Tibial nerve (tissue), 4 donors: ENCODE measurements at regions not wholly inside any gene's neighbourhood (a gene's known extent, or its start where the extent isn't known, plus 50 kb on each side); places are given as distances from the start of the nearest gene placed in this dataset.

Source experiments
- DNase-seq, 2 donors: peaks; one replicate each; pipeline ENCODE4 v3.0.0-alpha.2; 2019; ENCODE audit warnings: low spot score in 2 of 2
- H3K27ac ChIP-seq, 4 donors: fragments of 200-600 bp; sonication (generic) in 3 of 4; one replicate each; pipeline ENCODE4 v1.5.1; 2017 to 2019; ENCODE audit warnings: mild to moderate bottlenecking in 1 of 4
- H3K27me3 ChIP-seq, 2 donors: fragments of 200-600 bp; sonication (generic) in 1 of 2; one replicate each; pipeline versions ENCODE4 v1.5.1 to v1.6.0; 2017 to 2019
- H3K36me3 ChIP-seq, 3 donors: fragments of 200-600 bp; sonication (generic); one replicate each; pipeline ENCODE4 v1.5.1; 2018 to 2019
- H3K4me1 ChIP-seq, 4 donors: fragments of 200-600 bp; sonication (generic) in 3 of 4; one replicate each; pipeline ENCODE4 v1.5.1; 2017 to 2019
- H3K4me3 ChIP-seq, 4 donors: fragments of 200-600 bp; sonication (generic) in 3 of 4; one replicate each; pipeline ENCODE4 v1.5.1; 2017 to 2019; ENCODE audit warnings: mild to moderate bottlenecking in 1 of 4, moderate library complexity in 1 of 4
- H3K9me3 ChIP-seq, 4 donors: fragments of 200-600 bp; sonication (generic) in 3 of 4; one replicate each; pipeline ENCODE4 v1.5.1; 2017 to 2019
- CTCF ChIP-seq, 5 experiments: fragments of 200-600 bp in 3 of 5; fragments of 450-650 bp in 2 of 5; sonication (generic) in 3 of 5; IDR thresholded peaks; one replicate each; pipeline ENCODE4 v1.5.1; 2016 to 2019; ENCODE audit warnings: antibody characterized with exemption in 5 of 5, mild to moderate bottlenecking in 3 of 5, moderate library complexity in 2 of 5
- EP300 ChIP-seq, 2 donors: sonication (generic); formaldehyde crosslinking; IDR thresholded peaks; one replicate each; pipeline ENCODE4 v1.6.1; 2017; ENCODE audit warnings: antibody characterized with exemption in 2 of 2, mild to moderate bottlenecking in 1 of 2
- POLR2A ChIP-seq, 2 donors: fragments of 450-650 bp; IDR thresholded peaks; one replicate each; pipeline ENCODE4 v1.6.1; 2017; ENCODE audit warnings: antibody characterized with exemption in 2 of 2, mild to moderate bottlenecking in 2 of 2, moderate library complexity in 2 of 2
- WGBS, 2 donors: methylation state at CpG; one replicate each; pipeline ENCODE4 v1.1.5; 2018; 5-methylcytosine and 5-hydroxymethylcytosine counted together

- no peak overlapping the region for H3K4me3 ChIP-seq
- no peak for DNase-seq
- H3K9me3 ChIP-seq: peaks cover 0 to 3% (median 0%) of the 10 kb centered on the region in 4 donors
- TF ChIP-seq POLR2A (IDR thresholded peaks at IDR 0.05): no peak
- no peak for TF ChIP-seq EP300 (IDR thresholded peaks at IDR 0.05)
- no peak for TF ChIP-seq CTCF (IDR thresholded peaks at IDR 0.05)
- no peaks in the 10 kb centered on the region for H3K27me3 ChIP-seq
- no peaks in the 10 kb centered on the region for H3K4me1 ChIP-seq
- 82 to 92% methylated on average over 4 of the region's 4 CpGs for WGBS, 2 donors
- H3K27ac ChIP-seq: no peak overlapping the region
- no peaks in the 10 kb centered on the region for H3K36me3 ChIP-seq
Measured at GRCh38 chr18:54100920-54101470, 123.5 kb downstream of the MBD2 start.

DNA sequence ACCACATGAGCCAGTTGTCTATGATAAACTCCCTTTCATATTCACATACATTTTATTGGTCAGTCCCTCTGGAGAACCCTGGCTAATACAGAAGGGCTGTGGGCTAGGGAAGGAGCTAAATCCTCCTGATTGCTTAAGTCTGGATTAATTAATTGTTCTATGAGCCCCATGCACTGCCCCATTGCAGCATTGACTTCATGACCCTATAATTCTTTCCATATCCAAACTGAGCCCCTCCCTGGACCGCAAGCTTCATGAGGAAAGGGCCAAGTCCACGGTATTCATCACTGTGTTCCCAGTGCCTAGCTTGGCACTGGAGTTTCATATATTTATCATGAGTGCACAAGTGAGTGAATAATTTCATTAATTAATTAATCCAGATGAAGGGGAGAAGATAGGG lies 124.0 kb downstream of the MBD2 start:
- peaks cover 0 to 3% (median 0%) of the 10 kb centered on the region in 4 donors for H3K9me3 ChIP-seq
- no peaks in the 10 kb centered on the region for H3K36me3 ChIP-seq
- DNase-seq: no peak
- no peak overlapping the region for H3K4me3 ChIP-seq
- TF ChIP-seq CTCF (IDR thresholded peaks at IDR 0.05) (no peak), POLR2A (IDR thresholded peaks at IDR 0.05) (no peak), EP300 (IDR thresholded peaks at IDR 0.05) (no peak)
- 90 to 93% methylated on average over 2 of the region's 2 CpGs for WGBS, 2 donors
- H3K27ac ChIP-seq: no peak overlapping the region
- H3K27me3 ChIP-seq: no peaks in the 10 kb centered on the region
- H3K4me1 ChIP-seq: no peaks in the 10 kb centered on the region

DNA sequence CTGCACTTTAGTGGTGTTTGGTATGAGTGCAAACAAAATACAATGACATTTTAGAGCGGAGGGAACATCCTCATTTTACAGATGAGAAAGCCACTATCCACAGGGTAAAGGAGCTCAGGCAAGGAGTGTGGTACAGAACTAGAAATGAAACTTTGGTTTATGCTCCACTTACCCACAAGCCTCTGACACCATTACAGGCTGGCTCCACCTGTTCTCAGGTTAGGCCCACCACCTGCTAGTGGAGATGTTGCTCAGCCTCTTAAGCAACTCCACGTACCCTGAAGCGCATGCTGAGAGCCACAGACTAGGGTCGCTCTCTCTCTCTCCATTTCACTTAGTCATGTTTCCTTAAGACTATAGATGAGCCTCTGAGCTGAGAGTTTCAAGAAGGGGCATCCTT lies 130.0 kb downstream of the MBD2 start:
- no peaks in the 10 kb centered on the region for H3K4me1 ChIP-seq
- TF ChIP-seq POLR2A (IDR thresholded peaks at IDR 0.05): no peak
- no peaks in the 10 kb centered on the region for H3K27me3 ChIP-seq
- WGBS, 2 donors: 91% methylated on average over 4 of the region's 4 CpGs
- H3K9me3 ChIP-seq: peaks cover 0 to 3% (median 0%) of the 10 kb centered on the region in 4 donors
- no peak for DNase-seq
- H3K36me3 ChIP-seq: no peaks in the 10 kb centered on the region
- H3K4me3 ChIP-seq: no peak overlapping the region
- no peak overlapping the region for H3K27ac ChIP-seq

- Histone ChIP-seq H3K4me1 (no peaks in the 10 kb centered on the region), H3K36me3 (no peaks in the 10 kb centered on the region), H3K9me3 (no peaks in the 10 kb centered on the region), H3K4me3 (no peak overlapping the region), H3K27ac (no peak overlapping the region), H3K27me3 (no peaks in the 10 kb centered on the region)
- no peak for DNase-seq
- WGBS, 2 donors: 55 to 64% methylated on average over 2 of the region's 2 CpGs
- TF ChIP-seq CTCF (IDR thresholded peaks at IDR 0.05) (no peak), POLR2A (IDR thresholded peaks at IDR 0.05) (no peak), EP300 (IDR thresholded peaks at IDR 0.05) (no peak)
Measured at GRCh38 chr18:54090856-54091255, 133.6 kb downstream of the MBD2 start.

DNA sequence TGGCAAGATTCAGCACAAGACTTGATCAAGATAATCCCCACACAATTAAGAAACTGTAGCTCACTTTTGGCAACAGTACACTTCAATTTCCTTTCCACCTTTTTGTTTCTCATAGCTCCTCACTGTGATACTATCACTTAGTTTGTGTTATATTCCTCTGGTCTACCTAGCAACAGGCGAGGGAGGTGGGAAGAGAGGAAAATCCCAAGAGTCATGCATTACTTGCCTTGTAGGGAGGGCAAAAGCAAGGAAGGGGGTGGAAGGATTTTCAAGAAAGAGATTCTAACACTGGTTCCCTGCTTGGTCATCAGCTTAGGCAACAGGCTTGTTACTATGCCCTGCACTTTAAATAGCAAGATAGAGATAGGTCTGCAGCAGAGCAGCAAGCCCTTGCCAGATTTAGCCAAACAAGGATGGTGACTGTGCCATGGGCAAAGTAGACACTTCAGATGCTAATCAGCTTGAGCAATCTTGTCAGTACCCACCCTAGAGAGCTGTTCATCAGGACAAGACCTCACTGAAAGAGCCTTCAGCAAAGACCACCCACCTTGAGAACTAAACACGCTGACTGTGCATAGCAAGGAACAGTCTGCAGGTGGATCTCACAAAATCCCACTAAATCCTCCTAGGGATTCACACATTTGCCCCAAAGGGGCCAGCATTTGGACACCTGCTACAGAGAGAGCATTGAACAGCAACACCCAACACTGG lies 134.6 kb downstream of the MBD2 start:
- H3K27ac ChIP-seq: no peak overlapping the region
- no peak overlapping the region for H3K4me3 ChIP-seq
- DNase-seq: no peak
- H3K9me3 ChIP-seq: no peaks in the 10 kb centered on the region
- no peaks in the 10 kb centered on the region for H3K4me1 ChIP-seq
- H3K27me3 ChIP-seq: no peaks in the 10 kb centered on the region
- WGBS, 2 donors: 53 to 58% methylated on average over 2 of the region's 2 CpGs
- H3K36me3 ChIP-seq: no peaks in the 10 kb centered on the region
- TF ChIP-seq CTCF (IDR thresholded peaks at IDR 0.05) (no peak), EP300 (IDR thresholded peaks at IDR 0.05) (no peak), POLR2A (IDR thresholded peaks at IDR 0.05) (no peak)
